ENCODE measurements at regions not wholly inside any gene's neighbourhood (a gene's known extent, or its start where the extent isn't known, plus 50 kb on each side); places are given as distances from the start of the nearest gene placed in this dataset.

- FAIRE-seq = no peak
Observed at GRCh38 chr15:60215225-60215963, 182.4 kb downstream of the ANXA2 start.

- FAIRE-seq = no peak
Observed at GRCh38 chr15:60217161-60217560, 180.6 kb downstream of the ANXA2 start.

GRCh38 chr15:60218256-60218655, 179.5 kb downstream of the ANXA2 start:
- no peak for FAIRE-seq

- no peak for FAIRE-seq
Observed at GRCh38 chr15:60219866-60220265, 177.9 kb downstream of the ANXA2 start.

- FAIRE-seq = no peak
Observed at GRCh38 chr15:60221356-60221755, 176.4 kb downstream of the ANXA2 start.

- FAIRE-seq = no peak
Observed at GRCh38 chr15:60222404-60222803, 175.4 kb downstream of the ANXA2 start.

GRCh38 chr15:60223176-60223575, 174.6 kb downstream of the ANXA2 start:
- FAIRE-seq = no peak

GRCh38 chr15:60226924-60227323, 170.9 kb downstream of the ANXA2 start:
- FAIRE-seq = no peak

GRCh38 chr15:60228101-60228500, 169.7 kb downstream of the ANXA2 start:
- no peak for FAIRE-seq

- no peak for FAIRE-seq
Observed at GRCh38 chr15:60228619-60229018, 169.2 kb downstream of the ANXA2 start.

GRCh38 chr15:60235951-60236710, 161.7 kb downstream of the ANXA2 start:
- FAIRE-seq = no peak

- FAIRE-seq = no peak
Observed at GRCh38 chr15:60237446-60237845, 160.3 kb downstream of the ANXA2 start.

- FAIRE-seq = no peak
Observed at GRCh38 chr15:60243769-60244168, 154.0 kb downstream of the ANXA2 start.

- FAIRE-seq = no peak
Observed at GRCh38 chr15:60244813-60245212, 153.0 kb downstream of the ANXA2 start.

GRCh38 chr15:60250316-60250715, 147.5 kb downstream of the ANXA2 start:
- no peak for FAIRE-seq

GRCh38 chr15:60251300-60252070, 146.3 kb downstream of the ANXA2 start:
- no peak for FAIRE-seq

GRCh38 chr15:60254416-60254815, 143.4 kb downstream of the ANXA2 start:
- FAIRE-seq = no peak

- no peak for FAIRE-seq
Observed at GRCh38 chr15:60255390-60255789, 142.4 kb downstream of the ANXA2 start.

GRCh38 chr15:60257591-60258159, 140.1 kb downstream of the ANXA2 start:
- no peak for FAIRE-seq

GRCh38 chr15:60259469-60259868, 138.3 kb downstream of the ANXA2 start:
- no peak for FAIRE-seq

- no peak for FAIRE-seq
Observed at GRCh38 chr15:60264088-60264487, 133.7 kb downstream of the ANXA2 start.

GRCh38 chr15:60264566-60264965, 133.2 kb downstream of the ANXA2 start:
- no peak for FAIRE-seq

- no peak for FAIRE-seq
Observed at GRCh38 chr15:60265057-60265456, 132.7 kb downstream of the ANXA2 start.

Measured in endometrium (tissue), 2 donors.